Thyroid gland (tissue), 4 donors: ENCODE measurements at regions not wholly inside any gene's neighbourhood (a gene's known extent, or its start where the extent isn't known, plus 50 kb on each side); places are given as distances from the start of the nearest gene placed in this dataset.

Experiments used
- DNase-seq, 2 donors: peaks; one replicate each; pipeline ENCODE4 v3.0.0-alpha.2; 2019
- H3K27ac ChIP-seq, 3 donors: fragments of 200-600 bp; sonication (generic); 1 replicate in 2 of 3; 2 replicates in 1 of 3; pipeline ENCODE4 v1.5.1; 2016 to 2019; ENCODE audit warnings: mild to moderate bottlenecking in 1 of 3, moderate library complexity in 1 of 3
- H3K27me3 ChIP-seq: fragments of 200-600 bp; sonication (generic); one replicate; pipeline ENCODE4 v1.5.1; 2019
- H3K36me3 ChIP-seq, 2 donors: fragments of 200-600 bp; sonication (generic); one replicate each; pipeline ENCODE4 v1.5.1; 2016 to 2019
- H3K4me1 ChIP-seq, 2 donors: fragments of 200-600 bp; sonication (generic); one replicate each; pipeline ENCODE4 v1.5.1; 2017 to 2019
- H3K4me3 ChIP-seq, 3 donors: fragments of 200-600 bp; sonication (generic); replicated peaks in 1 of 3; 1 replicate in 2 of 3; 2 replicates in 1 of 3; pipeline ENCODE4 v1.5.1; 2016; ENCODE audit warnings: mild to moderate bottlenecking in 1 of 3
- H3K9me3 ChIP-seq: fragments of 200-600 bp; sonication (generic); one replicate; pipeline ENCODE4 v1.5.1; 2017
- POLR2A ChIP-seq, 2 donors: fragments of 450-650 bp; IDR thresholded peaks; one replicate each; pipeline ENCODE4 v1.6.1; 2017; ENCODE audit warnings: antibody characterized with exemption in 2 of 2, mild to moderate bottlenecking in 2 of 2, moderate library complexity in 1 of 2
- WGBS, 2 donors: methylation state at CpG; one replicate each; pipeline ENCODE4 v1.1.5; 2017; 5-methylcytosine and 5-hydroxymethylcytosine counted together
- intact Hi-C: fragments of 100-400 bp; cut with DNase I; formaldehyde crosslinking; loops from one replicate; pipeline ENCODE4 v1.15.1; 2023
- TF ChIP-seq, protein P1 (sequence below), 6 experiments: fragments of 200-600 bp in 3 of 6; fragments of 450-650 bp in 3 of 6; sonication (generic) in 3 of 6; IDR thresholded peaks; one replicate each; pipeline ENCODE4 v1.5.1; 2016 to 2019; ENCODE audit warnings: antibody characterized with exemption in 6 of 6, mild to moderate bottlenecking in 2 of 6, inconsistent platforms in 1 of 6, moderate library complexity in 1 of 6

DNA sequence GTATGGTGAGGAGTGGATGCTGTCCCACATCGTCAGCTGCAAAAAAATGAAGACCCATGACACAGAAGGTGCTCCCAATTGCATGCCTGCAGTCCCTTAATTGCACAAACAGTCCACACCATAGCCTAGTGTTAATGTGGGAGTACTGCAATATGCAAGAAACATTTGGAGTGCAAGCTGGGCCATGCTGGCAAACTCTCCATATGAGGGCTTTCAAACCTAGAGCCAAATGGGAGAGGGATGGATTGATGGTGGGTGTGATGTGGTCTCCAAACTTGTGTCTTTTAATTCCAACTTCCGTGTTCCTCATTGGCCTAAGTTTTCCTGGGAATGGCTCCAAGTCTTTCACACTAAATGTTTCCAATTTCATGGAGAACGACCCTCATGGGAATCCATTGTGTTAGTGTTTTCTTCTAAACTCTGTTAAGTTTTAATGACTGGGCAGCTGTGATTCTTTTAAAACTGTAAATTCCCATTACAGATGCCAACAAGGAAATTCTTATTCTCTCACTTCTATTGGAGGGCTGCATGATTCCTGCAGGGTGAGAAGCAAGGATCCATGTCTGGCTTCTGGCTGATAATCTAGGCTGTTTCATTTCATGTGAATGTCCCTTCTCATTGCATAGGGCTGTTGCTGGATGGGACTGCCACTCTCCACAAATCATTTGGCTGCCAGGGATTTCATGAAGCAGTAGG is 745.3 kb upstream of the TSPY4 start:
- Histone ChIP-seq H3K27ac (no peak overlapping the region), H3K27me3 (no peaks in the 10 kb centered on the region), H3K4me3 (no peak overlapping the region), H3K9me3 (no peaks in the 10 kb centered on the region), H3K36me3 (no peaks in the 10 kb centered on the region), H3K4me1 (no peaks in the 10 kb centered on the region)
- TF ChIP-seq, protein P1, sequence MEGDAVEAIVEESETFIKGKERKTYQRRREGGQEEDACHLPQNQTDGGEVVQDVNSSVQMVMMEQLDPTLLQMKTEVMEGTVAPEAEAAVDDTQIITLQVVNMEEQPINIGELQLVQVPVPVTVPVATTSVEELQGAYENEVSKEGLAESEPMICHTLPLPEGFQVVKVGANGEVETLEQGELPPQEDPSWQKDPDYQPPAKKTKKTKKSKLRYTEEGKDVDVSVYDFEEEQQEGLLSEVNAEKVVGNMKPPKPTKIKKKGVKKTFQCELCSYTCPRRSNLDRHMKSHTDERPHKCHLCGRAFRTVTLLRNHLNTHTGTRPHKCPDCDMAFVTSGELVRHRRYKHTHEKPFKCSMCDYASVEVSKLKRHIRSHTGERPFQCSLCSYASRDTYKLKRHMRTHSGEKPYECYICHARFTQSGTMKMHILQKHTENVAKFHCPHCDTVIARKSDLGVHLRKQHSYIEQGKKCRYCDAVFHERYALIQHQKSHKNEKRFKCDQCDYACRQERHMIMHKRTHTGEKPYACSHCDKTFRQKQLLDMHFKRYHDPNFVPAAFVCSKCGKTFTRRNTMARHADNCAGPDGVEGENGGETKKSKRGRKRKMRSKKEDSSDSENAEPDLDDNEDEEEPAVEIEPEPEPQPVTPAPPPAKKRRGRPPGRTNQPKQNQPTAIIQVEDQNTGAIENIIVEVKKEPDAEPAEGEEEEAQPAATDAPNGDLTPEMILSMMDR (IDR thresholded peaks at IDR 0.05), result no peak
- TF ChIP-seq POLR2A (IDR thresholded peaks at IDR 0.05), result no peak
- WGBS, 2 donors, result 46 to 59% methylated on average over 3 of the region's 3 CpGs
- intact Hi-C loops, result no loop called here
- DNase-seq, result no peak

DNA sequence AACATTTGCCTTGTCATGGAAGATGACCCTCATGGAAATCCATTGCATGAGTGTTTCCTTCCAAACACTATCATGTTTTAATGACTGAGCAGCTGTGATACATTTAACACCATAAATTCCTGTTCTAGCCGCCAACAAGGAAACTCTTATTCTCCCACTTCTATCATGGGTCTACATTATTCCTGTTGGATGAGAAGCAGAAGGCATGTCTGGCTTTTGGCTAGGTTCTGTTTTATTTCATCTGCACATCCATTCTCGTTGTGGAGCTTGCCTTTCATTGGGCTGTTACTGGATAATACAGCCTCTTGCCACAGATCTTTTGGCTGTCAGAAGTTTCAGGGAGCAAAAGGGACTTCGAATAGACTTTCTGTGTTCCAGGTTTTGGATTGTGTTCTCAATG is 742.6 kb upstream of the TSPY4 start:
- H3K9me3 ChIP-seq, result no peaks in the 10 kb centered on the region
- TF ChIP-seq, protein P1 (IDR thresholded peaks at IDR 0.05), result no peak
- no peak for TF ChIP-seq POLR2A (IDR thresholded peaks at IDR 0.05)
- H3K4me3 ChIP-seq, result no peak overlapping the region
- WGBS, 2 donors, result 49 to 52% methylated on average over 3 of the region's 3 CpGs
- no peak overlapping the region for H3K27ac ChIP-seq
- H3K36me3 ChIP-seq, result no peaks in the 10 kb centered on the region
- intact Hi-C loops, result no loop called here
- no peaks in the 10 kb centered on the region for H3K4me1 ChIP-seq
- no peak for DNase-seq
- no peaks in the 10 kb centered on the region for H3K27me3 ChIP-seq

DNA sequence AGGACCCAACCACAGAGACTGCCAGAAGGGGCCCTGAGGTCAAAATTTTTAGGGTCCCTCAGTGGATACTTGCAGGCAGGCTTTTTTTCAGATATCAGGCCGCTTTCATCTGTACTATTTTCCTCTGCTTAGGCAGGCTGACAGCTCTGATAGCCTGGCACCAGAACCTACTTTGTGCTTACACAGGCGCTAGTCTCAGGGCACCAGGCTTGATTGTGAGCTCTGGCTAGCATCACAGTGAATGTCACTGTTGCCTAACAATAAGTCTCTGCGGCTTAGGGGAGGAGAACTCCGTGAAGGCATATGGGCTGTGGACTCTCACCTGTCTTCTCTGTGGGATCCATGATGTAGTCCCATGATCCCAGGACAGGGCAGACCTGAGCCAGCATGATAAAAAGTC is 738.1 kb upstream of the TSPY4 start:
- Histone ChIP-seq H3K36me3 (no peaks in the 10 kb centered on the region), H3K27ac (no peak overlapping the region), H3K4me3 (no peak overlapping the region), H3K4me1 (no peaks in the 10 kb centered on the region), H3K27me3 (no peaks in the 10 kb centered on the region), H3K9me3 (no peaks in the 10 kb centered on the region)
- WGBS, 2 donors, result 65 to 83% methylated on average over 4 of the region's 4 CpGs
- no peak for DNase-seq
- TF ChIP-seq, protein P1 (IDR thresholded peaks at IDR 0.05), result no peak
- TF ChIP-seq POLR2A (IDR thresholded peaks at IDR 0.05), result no peak
- intact Hi-C loops, result no loop called here

DNA sequence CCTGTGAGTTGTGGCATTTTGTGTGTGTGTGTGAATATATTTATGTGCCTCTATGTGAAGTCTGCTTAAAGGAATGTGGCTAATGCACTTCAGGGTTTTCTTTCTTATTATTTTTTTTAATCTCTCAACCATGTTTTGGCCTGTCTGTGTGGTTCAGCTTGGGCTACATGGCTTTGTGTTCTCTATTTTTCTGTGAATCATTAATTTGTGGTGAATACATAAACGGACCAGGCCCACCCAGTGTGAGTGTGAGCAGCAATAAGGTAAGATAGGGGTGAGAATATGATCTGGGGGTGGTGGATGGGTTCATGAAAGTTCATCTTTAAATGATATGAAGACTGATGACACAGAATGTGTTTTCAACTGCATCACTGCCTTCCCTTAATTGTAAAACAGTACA is 726.6 kb upstream of the TSPY4 start:
- TF ChIP-seq, protein P1 (IDR thresholded peaks at IDR 0.05), result no peak
- TF ChIP-seq POLR2A (IDR thresholded peaks at IDR 0.05), result no peak
- no peaks in the 10 kb centered on the region for H3K27me3 ChIP-seq
- no peaks in the 10 kb centered on the region for H3K36me3 ChIP-seq
- no peaks in the 10 kb centered on the region for H3K4me1 ChIP-seq
- intact Hi-C loops, result no loop called here
- WGBS, 2 donors, result 33 to 57% methylated on average over 1 of the region's 1 CpG
- DNase-seq, result no peak
- no peak overlapping the region for H3K27ac ChIP-seq
- no peak overlapping the region for H3K4me3 ChIP-seq
- no peaks in the 10 kb centered on the region for H3K9me3 ChIP-seq

DNA sequence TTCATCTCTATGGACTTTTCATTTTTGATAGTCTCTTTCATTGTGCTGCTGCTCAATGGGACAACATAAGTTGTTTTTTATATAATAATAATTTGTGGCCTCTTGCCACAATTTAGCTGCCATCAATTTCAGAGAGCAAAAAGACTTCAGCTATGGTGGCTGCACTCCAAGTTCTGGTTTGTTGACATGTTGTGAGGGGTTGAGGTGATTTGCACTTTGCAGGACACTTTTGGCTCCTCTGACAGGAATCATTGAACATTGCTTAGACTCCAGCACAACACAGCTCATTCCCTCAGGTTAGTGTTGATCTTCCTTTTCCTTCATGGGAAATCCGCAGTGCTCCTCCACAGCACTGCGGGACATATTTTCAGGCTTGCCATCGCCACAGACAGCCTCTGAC is 725.4 kb upstream of the TSPY4 start:
- TF ChIP-seq POLR2A (IDR thresholded peaks at IDR 0.05), result no peak
- TF ChIP-seq, protein P1 (IDR thresholded peaks at IDR 0.05), result no peak
- no peak overlapping the region for H3K4me3 ChIP-seq
- no peak overlapping the region for H3K27ac ChIP-seq
- H3K27me3 ChIP-seq, result no peaks in the 10 kb centered on the region
- intact Hi-C loops, result no loop called here
- H3K36me3 ChIP-seq, result no peaks in the 10 kb centered on the region
- H3K9me3 ChIP-seq, result no peaks in the 10 kb centered on the region
- WGBS, 2 donors, result 86 to 91% methylated on average over 1 to 3 of the region's 3 CpGs
- H3K4me1 ChIP-seq, result no peaks in the 10 kb centered on the region
- no peak for DNase-seq
